H4 (cell line): ENCODE measurements at regions not wholly inside any gene's neighbourhood (a gene's known extent, or its start where the extent isn't known, plus 50 kb on each side); places are given as distances from the start of the nearest gene placed in this dataset.
"Not testable (repeated sequence)": the region's sequence is repeated elsewhere in the genome, so short reads cannot be mapped to it uniquely, and the experiment has no call there.

Experiments used
- DNase-seq: peaks from one replicate; pipeline ENCODE4 v3.0.0-alpha.2; 2015; ENCODE audit warnings: low spot score

DNA sequence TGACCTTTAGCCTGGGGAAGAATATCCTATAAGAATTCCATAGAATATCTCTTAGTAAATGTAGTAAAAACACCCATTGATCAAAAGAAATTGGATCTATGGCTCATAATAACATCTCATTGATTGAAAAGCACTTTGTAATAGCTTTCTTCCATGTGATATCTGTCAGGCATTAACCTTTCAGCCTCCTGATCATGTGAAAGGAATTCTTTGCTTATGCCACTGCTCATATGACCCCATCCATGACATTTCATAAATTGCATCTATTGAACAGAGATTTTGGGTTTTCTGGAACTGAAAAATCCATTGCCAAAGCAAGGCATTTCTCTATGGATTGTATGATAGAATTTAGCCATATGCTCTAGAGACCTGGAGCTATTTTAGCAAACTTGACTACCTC lies 519.3 kb upstream of the PFKP start:
- DNase-seq: no peak

DNA sequence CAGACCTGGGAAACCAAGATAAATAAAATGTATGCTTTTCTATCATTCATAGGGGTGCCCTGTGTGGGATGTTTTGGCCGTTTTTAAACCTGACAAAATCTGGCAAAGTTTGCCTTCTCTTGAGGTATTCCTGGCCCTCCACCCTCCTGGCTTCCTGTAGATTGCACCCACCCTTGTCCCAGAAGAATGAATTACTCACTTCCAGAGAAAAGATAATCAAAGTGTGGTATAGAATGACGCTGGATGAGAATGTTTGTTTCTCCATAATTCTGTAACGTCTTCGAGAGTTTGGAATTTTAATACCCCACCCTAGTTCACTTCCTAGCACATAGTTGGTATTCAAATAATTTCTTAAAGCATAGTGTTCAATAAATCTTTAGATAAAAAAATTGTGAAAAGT lies 519.7 kb upstream of the PFKP start:
- no peak for DNase-seq

DNA sequence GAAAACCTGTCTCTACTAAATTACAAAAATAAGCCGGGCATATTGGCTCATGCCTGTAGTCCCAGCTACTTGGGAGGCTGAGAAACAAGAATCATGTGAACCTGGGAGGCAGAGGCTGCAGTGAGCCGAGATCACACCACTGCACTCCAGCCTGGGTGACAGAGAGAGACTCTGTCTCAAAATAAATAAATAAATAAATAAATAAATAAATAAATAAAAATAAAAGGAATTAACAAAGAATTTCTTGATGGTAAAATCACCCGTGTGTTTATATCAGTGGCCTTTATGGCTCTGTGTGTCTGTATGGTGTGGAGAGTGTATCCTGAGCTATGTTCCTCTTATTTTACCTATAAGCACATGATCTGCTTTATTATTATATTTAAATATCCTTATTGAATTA lies 520.5 kb upstream of the PFKP start:
- not testable (repeated sequence) for DNase-seq

GRCh38 chr10:2543974-2544373 lies 523.4 kb upstream of the PFKP start:
- no peak for DNase-seq

- no peak for DNase-seq
These were observed 524.0 kb upstream of the PFKP start for GRCh38 chr10:2543142-2543886.

- DNase-seq: no peak
These were observed 526.2 kb upstream of the PFKP start for GRCh38 chr10:2541176-2541575.

DNA sequence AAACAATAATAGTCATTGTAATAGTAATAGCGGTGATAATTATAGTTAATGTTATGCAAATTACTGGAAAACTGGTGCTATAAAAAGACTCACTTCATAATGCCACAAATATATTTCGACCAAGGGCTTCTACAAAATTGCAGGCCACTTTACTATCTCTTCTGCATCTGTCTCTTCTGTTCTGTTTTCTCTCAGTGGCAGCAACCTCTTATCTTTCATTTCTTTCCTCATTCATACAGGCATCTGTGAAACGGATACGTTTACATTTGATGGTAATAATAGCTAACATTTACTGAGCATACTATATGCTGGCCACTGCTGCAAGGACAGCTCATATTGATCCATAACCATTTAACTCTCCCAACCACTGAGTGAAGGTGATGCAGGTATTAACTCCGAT lies 537.4 kb upstream of the PFKP start:
- DNase-seq: no peak

DNA sequence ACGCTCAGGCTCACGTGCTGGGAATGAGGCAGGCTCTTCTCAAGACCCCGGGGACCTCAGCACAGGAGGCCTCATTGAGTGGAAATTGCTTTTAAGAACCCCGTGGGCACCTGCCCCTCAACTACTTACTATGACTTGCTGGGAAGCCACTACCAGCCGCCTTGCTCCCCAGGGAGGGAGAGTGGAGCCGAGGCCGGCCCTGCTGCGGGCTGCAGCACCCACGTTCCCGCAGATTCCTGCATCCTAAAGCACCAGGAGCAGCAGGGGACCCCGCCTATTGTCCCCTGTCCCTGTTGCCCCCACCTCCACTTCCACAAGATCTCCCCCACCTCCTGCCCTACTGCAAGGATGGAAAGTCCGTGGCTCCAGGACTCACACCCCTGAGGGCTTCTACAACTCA lies 541.6 kb upstream of the PFKP start:
- no peak for DNase-seq

GRCh38 chr10:2519139-2519538 lies 548.2 kb upstream of the PFKP start:
- DNase-seq: no peak

DNA sequence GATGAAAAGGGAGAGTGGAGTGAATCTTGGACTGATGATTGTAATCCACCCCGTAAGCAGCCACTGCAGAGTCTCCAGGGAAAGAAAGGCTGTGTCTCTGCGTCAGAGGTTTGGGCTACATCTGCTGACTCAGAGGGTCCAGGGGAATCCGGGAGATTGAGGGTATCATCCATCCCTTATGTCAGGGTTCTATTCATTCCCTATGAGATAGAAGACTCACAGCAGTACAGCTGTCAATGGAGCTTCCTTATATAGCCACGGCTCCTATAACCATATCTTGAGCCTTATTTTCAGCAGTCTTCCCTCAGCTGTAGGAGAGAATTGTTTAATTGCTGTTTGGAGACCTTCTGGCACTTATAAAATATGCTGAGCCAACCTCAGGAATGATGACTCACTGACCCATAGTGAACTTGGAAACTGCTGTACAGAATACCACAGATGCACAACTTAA lies 558.2 kb upstream of the PFKP start:
- DNase-seq: peak; percentile 81

DNA sequence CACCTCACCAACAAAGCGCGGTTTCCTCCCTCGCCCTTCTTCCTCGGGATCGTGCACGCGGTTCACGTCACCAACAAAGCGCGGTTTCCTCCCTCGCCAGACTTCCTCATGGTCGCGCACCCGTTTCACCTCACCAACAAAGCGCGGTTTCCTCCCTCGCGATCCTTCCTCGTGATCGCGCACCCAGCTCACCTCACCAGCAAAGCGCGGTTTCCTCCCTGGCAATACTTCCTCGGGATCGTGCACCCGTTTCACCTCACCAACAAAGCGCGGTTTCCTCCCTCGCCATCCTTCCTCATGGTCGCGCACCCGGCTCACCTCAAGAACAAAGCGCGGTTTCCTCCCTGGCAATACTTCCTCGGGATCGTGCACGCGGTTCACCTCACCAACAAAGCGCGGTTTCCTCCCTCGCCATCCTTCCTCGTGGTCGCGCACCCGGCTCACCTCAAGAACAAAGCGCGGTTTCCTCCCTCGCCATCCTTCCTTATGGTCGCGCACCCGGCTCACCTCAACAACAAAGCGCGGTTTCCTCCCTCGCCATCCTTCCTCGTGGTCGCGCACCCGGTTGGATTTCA lies 565.9 kb upstream of the PFKP start:
- DNase-seq: not testable (repeated sequence)

DNA sequence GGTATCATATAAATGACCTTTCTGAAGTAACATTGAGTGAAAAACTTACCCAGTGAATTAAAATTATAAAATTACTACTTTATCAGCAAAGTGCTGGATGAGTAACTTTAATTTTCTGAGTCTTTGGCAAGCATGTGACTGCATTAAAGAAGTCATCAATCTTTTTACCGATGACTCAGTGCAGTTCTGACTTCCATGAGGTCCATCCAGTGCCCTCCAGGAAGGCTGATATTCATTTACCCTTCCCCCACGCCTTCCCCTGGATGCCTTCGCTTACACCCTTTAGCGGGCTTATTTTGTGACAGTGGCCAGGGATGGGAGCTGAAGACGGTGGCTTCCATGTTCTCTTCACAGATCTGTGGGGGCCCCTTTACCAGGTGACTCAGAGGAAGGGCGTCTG lies 572.9 kb upstream of the PFKP start:
- no peak for DNase-seq

GRCh38 chr10:2488446-2489005 lies 578.8 kb upstream of the PFKP start:
- DNase-seq: no peak

GRCh38 chr10:2487921-2488320 lies 579.4 kb upstream of the PFKP start:
- DNase-seq: no peak

GRCh38 chr10:2478656-2479055 lies 588.7 kb upstream of the PFKP start:
- no peak for DNase-seq

- DNase-seq: no peak
These were observed 590.4 kb upstream of the PFKP start for GRCh38 chr10:2476812-2477553.

- DNase-seq: peak; percentile 21
These were observed 591.0 kb upstream of the PFKP start for GRCh38 chr10:2476218-2476811.

DNA sequence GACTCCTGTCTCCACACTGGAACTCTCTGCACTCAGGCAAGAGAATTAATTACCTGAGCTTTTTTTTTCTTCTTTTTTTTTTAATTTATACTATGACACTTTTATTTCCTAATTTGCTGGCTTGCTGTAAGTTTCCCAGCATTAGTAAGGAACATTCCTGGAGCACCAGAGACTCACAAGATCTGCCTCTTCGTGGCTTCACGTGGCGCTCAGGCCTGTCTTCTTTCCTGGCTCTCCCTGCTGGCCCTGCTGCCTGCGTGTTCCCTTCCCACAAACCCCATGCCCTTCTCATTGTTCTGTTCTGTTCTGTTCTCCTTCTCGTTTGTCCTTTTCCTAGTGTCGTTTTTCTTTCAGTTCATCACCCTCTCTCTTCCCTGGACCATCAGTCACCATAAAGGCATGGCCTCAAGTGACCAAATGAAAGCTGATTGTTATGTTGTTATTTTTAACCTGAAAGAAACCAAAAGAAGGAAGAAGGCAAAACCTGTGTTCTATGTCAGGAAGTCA lies 591.6 kb upstream of the PFKP start:
- no peak for DNase-seq

GRCh38 chr10:2471811-2472210 lies 595.5 kb upstream of the PFKP start:
- no peak for DNase-seq

GRCh38 chr10:2469802-2470201 lies 597.5 kb upstream of the PFKP start:
- no peak for DNase-seq

- DNase-seq: no peak
These were observed 602.9 kb upstream of the PFKP start for GRCh38 chr10:2464483-2464882.

GRCh38 chr10:2463316-2463715 lies 604.0 kb upstream of the PFKP start:
- DNase-seq: peak; percentile 13
